ENCODE measurements at regions not wholly inside any gene's neighbourhood (a gene's known extent, or its start where the extent isn't known, plus 50 kb on each side); places are given as distances from the start of the nearest gene placed in this dataset.

DNA sequence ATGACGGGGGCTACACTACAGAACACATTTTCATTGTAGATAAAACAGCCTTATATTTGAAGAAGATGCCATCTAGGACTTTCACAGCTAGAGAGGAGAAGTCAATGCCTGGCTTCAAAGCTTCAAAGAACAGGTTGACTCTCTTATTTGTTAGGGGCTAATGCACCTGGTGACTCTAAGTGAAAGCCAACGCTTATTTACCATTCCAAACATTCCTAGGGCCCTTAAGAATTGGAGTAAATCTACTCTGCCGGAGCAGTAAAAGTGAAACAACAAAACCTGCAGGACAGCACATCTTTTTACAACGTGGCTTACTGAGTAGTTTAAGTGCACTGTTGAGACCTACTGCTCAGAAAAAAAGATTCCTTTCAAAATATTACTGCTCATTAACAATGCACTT lies 487.2 kb upstream of the SOX5 start:
- Histone ChIP-seq H3K79me2 (ENCODE audit: control insufficient read depth, insufficient read depth, low read length) (no peaks in the 10 kb centered on the region), H2AFZ (ENCODE audit: low read depth, low read length) (no peak overlapping the region), H3K9me3 (replicated peaks; ENCODE audit: control insufficient read depth, insufficient read depth, low read depth, low read length) (no peaks in the 10 kb centered on the region), H3K9ac (ENCODE audit: insufficient read depth in 1 of 2, low read depth in 2 of 2, low read length in 2 of 2) (no peak overlapping the region), H3K36me3 (ENCODE audit: control insufficient read depth, insufficient read depth, low read length) (no peaks in the 10 kb centered on the region), H3K4me2 (ENCODE audit: insufficient read depth, low read length) (no peak overlapping the region), H3K4me3 (no peak overlapping the region), H3K4me1 (replicated peaks in 1 of 2; ENCODE audit: control insufficient read depth in 2 of 2, insufficient read depth in 2 of 2, low read length in 2 of 2) (no peaks in the 10 kb centered on the region), H3K27ac (ENCODE audit: extremely low read depth, low read depth, low read length) (no peak overlapping the region), H3K27me3 (ENCODE audit: control insufficient read depth in 2 of 2, insufficient read depth in 2 of 2, low read length in 2 of 2) (peaks cover 0 to 2% of the 10 kb centered on the region in 2 experiments; a peak in 1 of 5 replicates), H3K9me1 (ENCODE audit: control insufficient read depth, insufficient read depth, low read length) (no peaks in the 10 kb centered on the region), H4K20me1 (replicated peaks; ENCODE audit: control insufficient read depth, insufficient read depth, low read length) (no peaks in the 10 kb centered on the region)
- in situ Hi-C loops (cut with MboI) (no loop called here), intact Hi-C loops (cut with micrococcal nuclease) (no loop called here)
- ATAC-seq (no peak), FAIRE-seq (no peak), DNase-seq (ENCODE audit: extremely low read depth in 1 of 4, low spot score in 3 of 4) (no peak)
- BruUV-seq (replicated peaks), result no TSS peak
- TF ChIP-seq STAT5B (CRISPR knock-in tag; IDR thresholded peaks at IDR 0.05), result no peak
- POLR2A ChIA-PET, result no interaction called here
- WGBS (ENCODE audit: insufficient coverage, low coverage, missing lambda C conversion rate), result 0% methylated on average over 4 of the region's 4 CpGs
- CTCF ChIA-PET (ENCODE audit: low intra/inter-chr PET ratio), result no interaction called here

GRCh38 chr12:24431872-24432271 lies 482.4 kb upstream of the SOX5 start:
- no peak for DNase-seq (ENCODE audit: extremely low read depth in 1 of 4, low spot score in 3 of 4)
- H3K79me2 ChIP-seq (ENCODE audit: control insufficient read depth, insufficient read depth, low read length), result no peaks in the 10 kb centered on the region
- no peaks in the 10 kb centered on the region for H3K9me1 ChIP-seq (ENCODE audit: control insufficient read depth, insufficient read depth, low read length)
- H4K20me1 ChIP-seq (replicated peaks; ENCODE audit: control insufficient read depth, insufficient read depth, low read length), result no peaks in the 10 kb centered on the region
- no peak for ATAC-seq
- H2AFZ ChIP-seq (ENCODE audit: low read depth, low read length), result no peak overlapping the region
- no peaks in the 10 kb centered on the region for H3K4me1 ChIP-seq (replicated peaks in 1 of 2; ENCODE audit: control insufficient read depth in 2 of 2, insufficient read depth in 2 of 2, low read length in 2 of 2)
- no TSS peak for BruUV-seq (replicated peaks)
- no peaks in the 10 kb centered on the region for H3K36me3 ChIP-seq (ENCODE audit: control insufficient read depth, insufficient read depth, low read length)
- no peak overlapping the region for H3K27ac ChIP-seq (ENCODE audit: extremely low read depth, low read depth, low read length)
- H3K4me2 ChIP-seq (ENCODE audit: insufficient read depth, low read length), result no peak overlapping the region
- H3K4me3 ChIP-seq, result no peak overlapping the region
- H3K9ac ChIP-seq (ENCODE audit: insufficient read depth in 1 of 2, low read depth in 2 of 2, low read length in 2 of 2), result no peak overlapping the region
- in situ Hi-C loops (cut with MboI) (no loop called here), intact Hi-C loops (cut with micrococcal nuclease) (no loop called here)
- 0% methylated on average over 1 of the region's 1 CpG for WGBS (ENCODE audit: insufficient coverage, low coverage, missing lambda C conversion rate)
- POLR2A ChIA-PET, result no interaction called here
- no peaks in the 10 kb centered on the region for H3K27me3 ChIP-seq (ENCODE audit: control insufficient read depth in 2 of 2, insufficient read depth in 2 of 2, low read length in 2 of 2)
- FAIRE-seq, result no peak
- no peaks in the 10 kb centered on the region for H3K9me3 ChIP-seq (replicated peaks; ENCODE audit: control insufficient read depth, insufficient read depth, low read depth, low read length)
- CTCF ChIA-PET (ENCODE audit: low intra/inter-chr PET ratio), result no interaction called here
- TF ChIP-seq PHF21A (IDR thresholded peaks at IDR 0.05; ENCODE audit: borderline replicate concordance, low read depth) (no peak), HNRNPUL1 (IDR thresholded peaks at IDR 0.05; ENCODE audit: low read length) (no peak), SMAD1 (IDR thresholded peaks at IDR 0.05; ENCODE audit: low read depth, low read length, partially characterized antibody) (no peak), RNF219 (CRISPR knock-in tag; IDR thresholded peaks at IDR 0.05) (no peak), ZNF23 (CRISPR knock-in tag; IDR thresholded peaks at IDR 0.05) (no peak), MED1 (CRISPR knock-in tag; IDR thresholded peaks at IDR 0.05; ENCODE audit: borderline replicate concordance) (no peak), ZNF551 (CRISPR knock-in tag; IDR thresholded peaks at IDR 0.05) (no peak), PKNOX1 (IDR thresholded peaks at IDR 0.05) (no peak), PHF8 (IDR thresholded peaks at IDR 0.05; ENCODE audit: borderline replicate concordance, low read length) (no peak), PHTF2 (CRISPR knock-in tag; IDR thresholded peaks at IDR 0.05) (no peak), ZC3H8 (IDR thresholded peaks at IDR 0.05) (no peak)
- TF ChIP-seq, protein P1, sequence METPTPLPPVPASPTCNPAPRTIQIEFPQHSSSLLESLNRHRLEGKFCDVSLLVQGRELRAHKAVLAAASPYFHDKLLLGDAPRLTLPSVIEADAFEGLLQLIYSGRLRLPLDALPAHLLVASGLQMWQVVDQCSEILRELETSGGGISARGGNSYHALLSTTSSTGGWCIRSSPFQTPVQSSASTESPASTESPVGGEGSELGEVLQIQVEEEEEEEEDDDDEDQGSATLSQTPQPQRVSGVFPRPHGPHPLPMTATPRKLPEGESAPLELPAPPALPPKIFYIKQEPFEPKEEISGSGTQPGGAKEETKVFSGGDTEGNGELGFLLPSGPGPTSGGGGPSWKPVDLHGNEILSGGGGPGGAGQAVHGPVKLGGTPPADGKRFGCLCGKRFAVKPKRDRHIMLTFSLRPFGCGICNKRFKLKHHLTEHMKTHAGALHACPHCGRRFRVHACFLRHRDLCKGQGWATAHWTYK (CRISPR knock-in tag; IDR thresholded peaks at IDR 0.05), result no peak
